Fibroblast of upper back skin (primary cell): ENCODE measurements at regions not wholly inside any gene's neighbourhood (a gene's known extent, or its start where the extent isn't known, plus 50 kb on each side); places are given as distances from the start of the nearest gene placed in this dataset.
"Not testable (repeated sequence)": the region's sequence is repeated elsewhere in the genome, so short reads cannot be mapped to it uniquely, and the experiment has no call there.

Experiments used
- DNase-seq: peaks from one replicate; pipeline ENCODE4 v3.0.0-alpha.2; 2013

DNA sequence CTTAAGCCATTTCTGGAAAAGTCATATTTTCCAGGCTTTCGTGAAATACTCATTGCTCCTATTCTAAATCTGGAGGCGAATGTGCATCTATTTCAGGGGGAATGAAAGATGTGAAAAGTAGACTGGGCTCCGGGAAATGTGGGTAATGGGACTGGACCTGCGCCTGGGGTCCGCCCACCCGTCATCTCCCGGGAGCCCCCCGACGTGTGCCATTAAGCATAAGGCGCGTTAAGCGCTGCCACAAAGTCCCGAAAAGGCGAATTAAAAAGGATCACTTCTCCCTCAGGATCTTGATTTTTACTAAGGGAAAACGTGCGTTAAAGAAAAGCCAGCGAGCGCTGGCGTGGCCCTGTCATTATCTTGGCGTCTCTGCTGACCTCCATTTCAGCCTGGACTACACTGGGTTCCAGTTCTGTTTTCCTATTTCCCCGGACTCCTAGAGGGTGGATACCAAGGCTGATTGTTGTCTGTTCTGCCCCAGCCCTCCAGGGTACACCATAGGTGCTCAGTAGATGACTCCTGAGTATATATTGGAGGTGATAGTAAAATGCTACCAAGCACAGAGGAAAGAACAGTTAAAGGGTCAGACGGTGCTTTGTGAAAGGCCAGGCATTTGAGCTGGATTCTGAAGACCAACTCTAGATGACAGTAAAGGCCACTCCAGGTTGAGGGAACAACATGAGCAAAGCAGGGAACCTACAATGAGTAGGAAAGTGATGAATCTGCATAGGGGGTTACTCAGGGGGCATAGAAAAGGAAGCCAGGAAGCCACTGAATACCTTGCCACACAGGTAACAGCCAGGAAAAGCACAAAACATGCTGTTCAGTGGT is 89.2 kb upstream of the ARID1B start:
- peak; percentile 19 for DNase-seq

DNA sequence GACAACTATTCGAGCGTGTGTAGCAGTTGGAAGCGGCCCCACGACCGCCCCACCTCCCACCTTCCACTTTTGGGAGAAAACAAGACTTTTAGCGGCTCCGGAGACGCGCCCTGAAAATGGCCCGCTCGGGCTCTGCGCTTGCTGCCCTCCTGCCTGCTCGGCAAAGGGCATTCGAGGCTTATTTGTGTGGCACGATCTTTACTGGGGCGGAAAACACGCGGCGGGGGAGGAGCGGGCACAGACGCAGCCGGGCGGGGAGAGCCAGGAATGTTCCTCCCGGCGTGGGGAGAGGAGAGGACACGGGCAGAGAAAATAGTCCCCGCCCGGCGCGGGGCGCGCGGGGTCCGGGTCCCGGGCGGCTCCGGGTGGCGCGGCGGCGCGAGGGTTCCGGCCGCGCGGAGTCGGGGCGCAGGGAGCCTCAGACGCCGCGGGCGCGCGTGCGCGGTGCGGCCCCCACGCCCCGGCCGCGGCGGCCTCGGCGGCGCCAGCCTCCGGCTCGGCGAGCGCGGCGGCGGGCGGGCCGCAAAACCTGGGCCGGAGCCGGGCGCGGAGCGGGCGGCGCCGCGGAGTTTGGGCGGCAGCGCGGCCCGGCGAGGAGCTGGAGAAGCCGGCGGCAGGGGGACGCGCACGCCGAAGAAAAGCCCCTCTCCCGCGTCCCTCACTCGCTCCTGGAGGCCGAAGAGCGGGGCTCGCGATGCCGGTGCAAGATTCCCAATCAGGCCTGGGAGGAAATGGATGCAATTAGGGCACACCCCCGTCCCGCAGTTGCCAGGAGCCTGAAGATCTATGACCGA is 90.0 kb upstream of the ARID1B start:
- peak; percentile 82 for DNase-seq

DNA sequence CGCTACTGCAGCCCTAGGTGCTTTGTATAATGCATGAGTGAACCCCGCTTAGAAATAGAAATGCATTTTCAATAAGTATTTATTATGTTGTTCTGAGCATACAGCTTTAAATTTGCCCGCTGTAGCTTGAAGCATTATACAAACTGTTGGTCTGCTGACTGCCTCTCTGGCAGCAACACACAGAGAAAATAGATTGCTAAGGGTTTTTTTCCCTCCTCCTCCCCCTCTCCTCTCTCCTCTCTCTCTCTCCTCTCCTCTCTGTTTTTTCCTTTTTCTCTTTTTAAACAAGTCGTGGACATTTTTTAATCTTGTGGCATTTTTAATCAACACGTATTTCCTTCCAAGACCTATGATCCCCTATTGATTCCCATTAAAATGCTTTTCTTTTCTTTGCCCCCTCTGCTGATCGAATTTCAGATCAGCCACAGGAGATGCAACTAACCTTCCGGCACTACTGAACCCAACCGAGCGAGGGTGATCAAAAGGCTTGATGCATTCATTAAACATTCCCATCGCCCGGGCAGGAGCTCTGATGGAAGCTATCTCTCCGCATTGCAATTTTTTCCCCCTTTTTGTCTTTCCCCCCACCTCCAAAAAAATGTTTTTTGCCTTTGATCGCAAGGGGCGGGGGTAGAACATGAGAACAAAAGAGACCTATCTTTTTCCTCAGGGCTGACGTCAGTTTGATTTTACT is 90.7 kb upstream of the ARID1B start:
- peak; percentile 87 for DNase-seq

DNA sequence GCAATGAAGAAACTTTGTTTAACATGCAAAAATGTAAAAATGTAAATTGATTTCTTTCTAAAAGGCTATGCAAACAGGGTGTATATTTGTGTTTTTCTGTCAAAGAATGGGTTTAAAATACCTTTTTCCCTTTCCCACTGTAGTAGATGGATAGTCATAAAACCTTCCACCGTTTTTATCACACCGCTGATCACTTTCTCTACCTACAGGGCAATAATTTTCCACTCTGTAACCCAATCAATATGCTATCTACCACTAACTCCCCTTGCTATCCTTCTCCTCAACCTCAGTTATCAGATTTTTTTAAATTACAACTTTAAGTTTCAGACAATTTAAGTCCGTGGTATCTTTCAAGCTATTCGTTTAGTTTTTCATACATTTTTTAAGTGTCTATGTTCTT is 91.4 kb upstream of the ARID1B start:
- DNase-seq = no peak

DNA sequence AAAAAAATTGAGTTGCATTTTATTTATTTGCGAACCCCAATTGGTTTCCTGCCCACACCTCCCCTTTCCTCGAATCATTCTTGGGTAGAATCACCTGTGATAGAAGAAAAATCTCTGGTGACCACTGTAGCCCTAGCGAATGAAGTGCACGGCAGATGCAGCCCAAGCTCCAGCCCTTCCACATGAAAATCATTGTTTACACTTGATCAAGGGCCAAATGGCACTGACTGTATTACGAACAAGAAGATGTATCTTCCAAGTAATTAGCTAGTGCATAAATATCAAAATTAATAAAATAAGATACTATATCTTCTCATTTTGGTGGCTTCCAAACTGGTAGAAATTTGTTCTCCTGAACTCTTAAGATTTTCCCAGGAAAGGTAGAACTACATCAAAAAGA is 93.4 kb upstream of the ARID1B start:
- no peak for DNase-seq

DNA sequence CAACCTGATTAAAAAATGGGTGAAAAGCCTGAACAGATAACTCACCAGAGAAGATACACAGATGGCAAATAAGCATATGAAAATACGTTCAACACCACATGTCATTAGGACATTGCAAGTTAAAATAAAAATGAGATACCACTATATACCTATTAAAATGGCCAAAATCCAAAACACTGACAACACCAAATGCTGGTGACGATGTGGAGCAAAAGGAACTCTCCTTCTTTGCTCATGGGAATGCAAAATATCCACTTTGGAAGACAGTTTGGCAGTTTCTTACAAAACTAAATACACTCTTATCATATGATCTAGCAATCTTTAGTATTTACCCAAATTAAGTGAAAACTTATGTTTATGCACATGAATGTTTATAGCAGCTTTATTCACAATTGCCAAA is 100.5 kb upstream of the ARID1B start:
- no peak for DNase-seq

DNA sequence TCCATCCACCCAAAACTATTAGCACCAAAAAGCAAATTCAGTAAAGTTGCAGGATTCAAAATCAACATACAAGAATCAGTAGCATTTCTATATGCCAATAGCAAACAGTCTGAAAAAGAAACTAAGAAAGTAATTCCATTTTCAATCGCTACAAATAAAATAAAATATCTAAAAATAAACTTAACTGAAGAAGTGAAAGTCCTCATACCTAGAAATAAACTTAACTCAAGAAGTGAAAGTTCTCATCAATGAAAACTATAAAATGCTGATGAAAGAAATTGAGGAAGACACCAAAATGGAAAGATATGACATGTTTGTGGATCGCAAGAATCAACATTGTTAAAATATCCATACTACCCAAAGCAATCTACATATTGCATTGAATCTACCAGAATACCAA is 103.0 kb upstream of the ARID1B start:
- DNase-seq = no peak

DNA sequence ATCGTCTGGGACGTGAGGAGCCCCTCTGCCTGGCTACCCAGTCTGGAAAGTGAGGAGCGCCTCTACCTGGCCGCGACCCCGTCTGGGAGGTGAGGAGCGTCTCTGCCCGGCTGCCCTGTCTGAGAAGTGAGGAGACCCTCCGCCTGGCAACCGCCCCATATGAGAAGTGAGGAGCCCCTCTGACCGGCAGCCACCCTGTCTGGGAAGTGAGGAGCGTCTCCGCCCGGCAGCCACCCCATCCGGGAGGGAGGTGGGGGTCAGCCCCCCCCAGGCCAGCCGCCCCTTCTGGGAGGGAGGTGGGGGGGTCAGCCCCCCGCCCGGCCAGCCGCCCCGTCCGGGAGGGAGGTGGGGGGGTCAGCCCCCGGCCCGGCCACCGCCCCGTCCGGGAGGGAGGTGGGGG is 107.1 kb upstream of the ARID1B start:
- not testable (repeated sequence) for DNase-seq

DNA sequence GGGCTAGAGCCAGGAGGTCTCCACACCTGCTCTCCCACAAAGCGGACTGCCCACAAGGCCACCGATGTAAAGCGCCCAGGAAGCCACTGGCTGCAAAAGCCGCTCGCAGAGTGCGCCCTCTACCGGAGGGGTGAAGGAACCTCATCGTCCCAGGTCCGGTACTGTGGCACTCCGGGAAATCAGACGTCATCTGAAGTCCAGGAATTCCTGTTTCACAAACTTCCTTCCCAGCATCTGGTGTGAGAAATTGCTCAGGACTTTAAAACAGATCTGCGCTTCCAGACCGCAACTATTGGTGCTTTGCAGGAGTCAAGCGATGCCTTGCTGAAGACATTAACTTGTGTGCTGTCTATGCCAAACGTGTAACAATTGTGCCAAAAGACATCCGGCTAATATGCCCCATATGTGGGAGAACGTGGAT is 115.1 kb upstream of the ARID1B start:
- peak; percentile 97 for DNase-seq

DNA sequence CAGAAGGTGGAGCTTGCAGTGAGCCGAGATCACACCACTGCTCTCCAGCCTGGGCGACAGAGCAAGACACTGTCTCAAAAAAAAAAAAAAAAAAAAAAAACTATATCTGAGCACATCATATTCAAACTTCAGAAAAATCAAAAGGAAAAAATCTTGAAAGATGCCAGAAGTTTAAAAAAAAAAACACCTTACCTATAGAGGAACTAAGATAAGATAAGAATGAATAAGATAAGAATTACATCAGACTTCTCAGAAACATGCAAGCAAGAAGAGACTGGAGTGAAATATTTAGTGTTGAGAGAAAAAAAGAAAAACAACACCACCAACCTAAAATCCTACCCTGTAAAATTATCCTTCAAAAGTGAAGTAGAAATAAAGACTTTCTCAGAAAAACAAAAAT is 116.8 kb upstream of the ARID1B start:
- DNase-seq = no peak

DNA sequence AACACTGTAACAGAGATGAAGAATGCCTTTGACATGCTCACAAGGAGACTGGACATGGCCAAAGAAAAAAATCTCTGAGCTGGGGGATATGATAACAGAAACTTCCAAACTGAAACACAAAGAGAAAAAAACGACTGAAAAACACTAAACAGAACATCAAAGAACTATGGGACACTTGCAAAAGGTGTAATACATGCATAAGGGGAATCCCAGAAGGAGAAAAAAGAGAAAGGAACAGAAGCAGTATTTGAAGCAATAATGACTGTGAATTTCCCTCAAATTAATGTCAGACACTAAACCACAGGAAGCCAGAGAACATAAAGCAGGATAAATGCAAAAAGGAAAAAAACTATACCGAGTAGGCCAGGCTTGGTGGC is 117.4 kb upstream of the ARID1B start:
- no peak for DNase-seq

DNA sequence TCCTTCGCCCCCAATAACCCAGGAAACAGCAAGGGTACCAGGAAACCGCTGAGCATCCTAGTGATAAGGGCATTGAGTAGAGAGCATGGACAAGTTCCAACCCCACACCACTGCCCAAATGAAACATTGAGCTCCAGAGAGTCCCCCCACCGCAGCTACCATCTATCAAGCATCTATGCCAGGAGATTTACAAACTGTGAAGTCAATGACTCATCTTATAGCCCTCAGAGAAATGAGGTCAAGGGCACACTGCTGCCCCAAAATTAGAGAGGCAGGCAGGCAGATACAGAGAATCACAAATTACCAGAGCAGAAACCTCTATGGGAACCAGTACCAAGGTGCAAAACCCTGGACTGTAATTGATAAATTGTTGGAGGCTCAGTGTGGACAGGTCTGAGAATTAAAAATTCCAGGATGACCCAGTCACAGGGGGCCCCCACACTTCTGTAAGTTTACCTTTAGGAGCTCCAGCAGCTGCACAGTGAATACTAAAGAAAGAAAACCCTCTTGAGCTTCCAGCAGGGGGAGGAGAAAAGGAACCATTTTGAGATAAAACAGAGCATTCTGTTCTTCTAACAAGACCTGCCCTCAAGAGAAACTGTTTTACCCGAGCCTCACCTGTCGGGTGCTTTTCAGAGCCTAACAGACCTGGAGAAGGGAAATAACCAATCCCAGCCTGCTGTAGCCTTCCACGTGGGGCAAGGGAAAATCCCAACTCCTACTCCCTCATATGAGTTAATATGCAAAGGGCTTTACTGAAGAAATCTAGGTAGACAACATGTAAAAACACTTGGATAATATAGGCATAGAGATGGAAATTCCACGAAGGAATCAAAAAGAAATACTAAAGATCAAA is 118.0 kb upstream of the ARID1B start:
- peak; percentile 21 for DNase-seq

DNA sequence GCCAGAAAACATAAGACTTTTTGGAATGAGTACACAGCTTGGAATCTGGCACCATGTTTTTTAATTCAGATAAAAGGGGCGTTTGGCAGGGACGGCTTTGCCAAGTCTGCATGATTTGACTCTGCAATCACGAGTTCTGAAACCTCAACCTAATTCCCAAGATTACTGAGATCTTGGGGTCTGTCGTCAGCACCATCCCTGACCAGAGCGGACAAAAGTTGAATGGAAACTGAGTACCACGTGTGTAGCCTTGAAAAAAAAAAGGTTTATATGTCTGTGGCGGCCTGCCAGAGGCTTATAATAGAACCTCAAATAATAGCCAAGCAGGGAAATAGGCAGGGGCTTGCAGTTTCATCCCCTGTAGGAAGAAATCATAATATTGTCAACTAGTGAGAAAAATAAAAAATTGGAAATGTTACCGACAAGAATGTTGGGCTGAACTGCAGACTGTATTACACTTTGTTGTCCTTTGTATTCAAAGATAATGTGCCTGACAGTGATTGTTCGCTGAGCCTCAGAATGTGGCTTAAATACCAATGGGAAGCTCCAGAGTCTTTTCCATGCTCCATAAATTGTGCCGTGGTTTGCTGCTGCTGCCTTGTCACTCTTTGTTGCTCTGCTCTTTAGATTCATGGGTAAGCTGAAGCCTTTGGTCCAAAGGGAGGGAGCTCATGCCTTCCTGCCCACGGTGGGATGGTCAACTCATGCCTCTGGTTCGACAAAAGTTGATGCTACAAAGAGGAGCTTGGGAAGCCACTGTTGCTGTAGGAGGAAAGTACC is 118.8 kb upstream of the ARID1B start:
- peak; percentile 90 for DNase-seq

DNA sequence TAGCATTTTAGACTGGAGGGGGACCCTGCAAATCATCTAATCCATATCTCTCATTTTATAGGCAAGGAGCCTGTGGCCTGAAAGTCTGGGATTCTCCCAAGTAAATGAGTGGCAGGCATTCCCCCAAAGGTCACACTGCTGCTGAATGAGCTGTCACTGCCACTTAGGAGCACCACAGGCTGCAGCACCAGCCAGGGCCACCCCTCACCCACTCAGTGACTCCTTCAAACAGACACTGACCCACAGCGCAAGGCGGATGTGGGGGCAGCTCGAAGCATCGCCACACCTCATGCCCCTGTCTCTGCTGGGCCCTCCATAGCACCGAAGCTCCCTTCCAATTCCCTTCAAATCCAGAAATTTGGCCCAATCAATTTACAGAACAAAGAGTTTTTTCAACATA is 119.9 kb upstream of the ARID1B start:
- no peak for DNase-seq

DNA sequence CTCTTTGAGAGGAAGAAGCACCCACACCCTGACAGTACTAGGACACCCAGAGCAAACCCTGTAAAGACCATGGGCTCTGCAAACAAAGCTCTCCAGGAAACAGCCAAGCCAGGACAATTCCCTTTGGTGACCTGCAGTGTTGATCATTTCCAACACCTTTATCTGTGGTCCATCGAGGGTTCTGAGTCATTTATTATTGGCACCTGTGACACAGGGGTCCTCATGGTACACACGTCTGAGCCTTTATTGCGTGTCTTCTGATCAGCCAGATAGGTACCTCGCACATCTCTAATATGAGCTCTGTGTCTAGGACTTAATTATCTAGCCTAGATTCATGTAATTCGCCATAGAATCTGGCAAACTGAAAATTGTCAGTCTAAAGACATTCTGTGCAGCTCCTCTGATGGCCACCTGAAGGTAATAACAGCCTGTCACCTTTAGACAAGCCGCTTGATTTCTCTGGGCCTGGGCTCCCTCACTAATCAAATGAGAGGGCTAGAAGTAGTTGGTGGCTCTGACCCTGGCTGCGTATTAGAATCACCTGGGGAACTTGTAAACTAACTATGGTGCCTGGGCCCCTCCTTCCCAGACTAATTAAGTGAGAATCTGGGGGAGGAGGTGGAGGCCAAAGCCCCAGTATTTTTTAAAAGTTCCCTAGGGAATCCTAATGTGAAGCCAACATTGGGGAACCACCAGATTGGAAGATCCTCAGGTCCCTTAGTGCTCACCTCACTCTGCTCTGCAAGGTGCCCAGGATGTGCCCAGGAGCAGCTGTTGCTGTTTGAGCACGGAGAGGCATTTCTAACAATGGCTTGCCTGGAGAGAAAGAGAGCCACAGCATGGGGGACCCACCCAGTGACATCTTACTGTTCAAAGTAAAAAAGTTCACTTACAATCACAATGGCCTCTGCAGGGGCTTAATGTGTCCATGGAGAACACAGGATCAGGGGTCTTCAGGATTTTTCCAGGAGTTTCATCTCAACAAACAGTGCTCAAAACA is 122.0 kb upstream of the ARID1B start:
- DNase-seq = no peak

DNA sequence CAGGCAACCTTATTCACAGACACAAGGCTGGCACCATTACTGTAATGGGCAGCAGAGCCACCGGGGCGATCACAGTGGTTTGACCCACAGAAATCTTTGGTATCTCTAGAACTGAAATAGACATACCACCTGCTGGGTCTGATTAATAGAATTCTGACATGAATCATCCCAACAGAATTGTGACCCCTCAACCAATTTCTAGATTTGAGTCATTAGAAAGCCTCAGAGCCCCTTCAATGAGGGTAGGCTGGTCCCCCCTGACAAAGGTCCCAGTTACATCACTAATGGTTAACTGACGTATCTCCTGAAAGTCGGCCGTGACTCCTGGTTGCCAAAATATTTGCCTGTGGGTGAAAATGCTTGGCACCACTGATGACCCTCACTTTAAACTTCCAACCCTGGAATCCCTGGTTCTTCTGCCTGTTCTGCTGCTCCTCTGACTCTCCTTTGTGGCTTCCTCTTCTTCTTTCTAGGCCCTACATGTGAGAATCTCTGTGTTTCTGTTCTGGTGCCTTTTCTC is 124.9 kb upstream of the ARID1B start:
- no peak for DNase-seq

DNA sequence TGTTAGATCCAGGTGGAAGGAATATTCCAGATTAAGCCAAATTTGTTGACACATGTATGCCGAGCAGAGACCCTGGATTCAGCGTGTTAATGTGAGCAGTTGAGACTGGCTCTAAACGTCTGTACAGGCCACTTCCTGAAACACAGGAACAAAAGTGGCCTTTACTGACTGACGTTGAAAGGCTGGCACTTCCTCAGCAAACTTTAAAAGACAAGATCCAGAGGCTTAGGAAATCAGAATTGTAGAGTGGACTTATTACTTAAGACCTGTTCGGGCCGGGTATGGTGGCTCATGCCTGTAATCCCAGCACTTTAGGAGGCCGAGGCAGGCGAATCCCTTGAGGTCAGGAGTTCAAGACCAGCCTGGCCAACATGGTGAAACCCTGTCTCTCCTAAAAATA is 125.7 kb upstream of the ARID1B start:
- no peak for DNase-seq

DNA sequence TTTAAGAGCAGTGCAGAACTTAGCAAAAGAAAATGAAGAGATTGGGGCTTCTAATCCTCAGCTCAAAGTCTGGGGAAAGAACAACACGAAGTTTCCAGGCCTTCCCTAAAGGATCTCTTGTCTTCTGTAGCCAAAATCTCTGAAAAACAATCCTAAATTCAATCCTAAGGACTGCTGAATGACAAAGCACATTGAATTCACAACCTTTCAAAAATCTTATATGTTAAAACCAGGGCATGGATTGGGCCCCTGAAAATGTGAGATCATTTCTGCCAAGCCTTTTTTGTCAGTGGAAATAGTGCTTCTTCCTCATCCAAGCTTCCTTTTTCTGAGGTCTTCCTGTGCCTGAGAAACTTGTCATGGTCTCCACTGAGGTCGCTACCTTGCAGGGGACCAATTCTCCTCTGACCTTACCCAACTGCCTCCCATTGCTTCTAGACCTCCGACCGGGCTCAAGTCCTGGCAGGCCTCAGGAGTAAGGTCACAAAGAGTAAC is 126.2 kb upstream of the ARID1B start:
- DNase-seq = no peak

DNA sequence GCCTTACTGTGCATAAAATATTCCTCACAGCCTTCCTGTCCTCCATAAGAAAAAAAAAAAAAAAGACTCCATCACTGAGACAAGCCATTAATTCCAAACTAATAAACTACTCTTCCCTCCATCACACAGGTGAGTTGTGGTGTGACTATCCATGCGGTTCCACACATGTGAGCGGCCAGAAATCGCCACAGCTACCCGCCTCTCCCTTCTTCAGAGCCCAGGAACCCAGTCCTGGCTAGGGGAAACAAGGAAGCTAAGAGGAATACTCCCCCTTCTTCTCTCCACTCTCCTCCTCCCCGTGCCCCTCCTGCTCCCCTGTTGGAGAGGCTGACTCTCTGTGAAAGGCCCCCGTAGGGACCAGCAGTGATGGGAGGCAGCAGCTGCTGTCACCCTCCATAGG is 128.6 kb upstream of the ARID1B start:
- no peak for DNase-seq

DNA sequence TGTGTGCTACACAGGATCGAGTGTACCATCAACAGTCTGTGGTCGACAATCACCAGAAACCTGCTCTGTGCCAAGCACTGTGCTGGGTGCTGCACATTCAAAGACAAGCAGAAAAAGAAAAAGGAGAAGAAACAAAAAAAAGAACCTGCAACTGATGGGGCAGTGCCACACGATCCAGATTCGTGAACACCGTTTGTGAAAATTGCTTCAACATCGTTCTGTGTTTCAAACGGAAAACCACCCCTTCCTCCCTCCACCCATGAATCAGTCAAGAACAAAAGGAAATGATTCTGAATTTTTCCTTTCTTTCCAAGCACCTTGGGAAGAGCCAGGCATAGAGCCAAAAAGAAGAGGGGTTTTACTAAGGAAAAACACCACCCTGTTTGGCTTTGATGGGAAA is 129.2 kb upstream of the ARID1B start:
- DNase-seq = no peak
